Panc1 (cell line): ENCODE measurements at regions not wholly inside any gene's neighbourhood (a gene's known extent, or its start where the extent isn't known, plus 50 kb on each side); places are given as distances from the start of the nearest gene placed in this dataset.

Source experiments
- SIN3A ChIP-seq: IDR thresholded peaks from 2 replicates; pipeline ENCODE4 v1.6.1; 2012; ENCODE audit warnings: low read depth, mild to moderate bottlenecking, low read length, moderate library complexity, borderline replicate concordance; ENCODE audit not compliant: insufficient read depth
- TF ChIP-seq, protein P1 (sequence below): fragments of 450-650 bp; IDR thresholded peaks from 2 replicates; pipeline ENCODE4 v1.5.1; 2017; ENCODE audit warnings: mild to moderate bottlenecking

- TF ChIP-seq, protein P1, sequence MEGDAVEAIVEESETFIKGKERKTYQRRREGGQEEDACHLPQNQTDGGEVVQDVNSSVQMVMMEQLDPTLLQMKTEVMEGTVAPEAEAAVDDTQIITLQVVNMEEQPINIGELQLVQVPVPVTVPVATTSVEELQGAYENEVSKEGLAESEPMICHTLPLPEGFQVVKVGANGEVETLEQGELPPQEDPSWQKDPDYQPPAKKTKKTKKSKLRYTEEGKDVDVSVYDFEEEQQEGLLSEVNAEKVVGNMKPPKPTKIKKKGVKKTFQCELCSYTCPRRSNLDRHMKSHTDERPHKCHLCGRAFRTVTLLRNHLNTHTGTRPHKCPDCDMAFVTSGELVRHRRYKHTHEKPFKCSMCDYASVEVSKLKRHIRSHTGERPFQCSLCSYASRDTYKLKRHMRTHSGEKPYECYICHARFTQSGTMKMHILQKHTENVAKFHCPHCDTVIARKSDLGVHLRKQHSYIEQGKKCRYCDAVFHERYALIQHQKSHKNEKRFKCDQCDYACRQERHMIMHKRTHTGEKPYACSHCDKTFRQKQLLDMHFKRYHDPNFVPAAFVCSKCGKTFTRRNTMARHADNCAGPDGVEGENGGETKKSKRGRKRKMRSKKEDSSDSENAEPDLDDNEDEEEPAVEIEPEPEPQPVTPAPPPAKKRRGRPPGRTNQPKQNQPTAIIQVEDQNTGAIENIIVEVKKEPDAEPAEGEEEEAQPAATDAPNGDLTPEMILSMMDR = no peak
- no peak for TF ChIP-seq SIN3A
Observed at GRCh38 chr12:114888928-114889584, 205.1 kb upstream of the TBX3 start.
